KMS-11 (cell line): ENCODE measurements at regions not wholly inside any gene's neighbourhood (a gene's known extent, or its start where the extent isn't known, plus 50 kb on each side); places are given as distances from the start of the nearest gene placed in this dataset.

Source experiments
- H2AFZ ChIP-seq: fragments of 200-600 bp; sonication (generic); 2 replicates; pipeline ENCODE4 v1.6.1; 2016; ENCODE audit warnings: antibody characterized with exemption, mixed run types, low read depth
- H3K27ac ChIP-seq: fragments of 200-600 bp; sonication (generic); 2 replicates; pipeline ENCODE4 v1.6.1; 2016; ENCODE audit warnings: mild to moderate bottlenecking, mixed run types
- H3K27me3 ChIP-seq: fragments of 200-600 bp; sonication (generic); 2 replicates; pipeline ENCODE4 v1.6.1; 2017; ENCODE audit warnings: mild to moderate bottlenecking, low read depth, mixed run types, moderate library complexity; ENCODE audit not compliant: insufficient read depth
- H3K36me3 ChIP-seq: fragments of 200-600 bp; sonication (generic); 2 replicates; pipeline ENCODE4 v1.6.1; 2017; ENCODE audit warnings: mild to moderate bottlenecking, mixed run types; ENCODE audit not compliant: insufficient read depth
- H3K4me1 ChIP-seq: fragments of 200-600 bp; sonication (generic); 2 replicates; pipeline ENCODE4 v1.6.1; 2016; ENCODE audit warnings: mild to moderate bottlenecking, low read depth, mixed run types; ENCODE audit not compliant: poor library complexity, severe bottlenecking
- H3K4me2 ChIP-seq: fragments of 200-600 bp; sonication (generic); 2 replicates; pipeline ENCODE4 v1.7.0; 2016; ENCODE audit warnings: mild to moderate bottlenecking, mixed run types
- H3K4me3 ChIP-seq: fragments of 200-600 bp; sonication (generic); IDR thresholded peaks from 2 replicates; pipeline ENCODE4 v1.6.1; 2017; ENCODE audit warnings: low read depth, low read length, mixed read lengths; ENCODE audit not compliant: insufficient read depth
- H3K79me2 ChIP-seq: fragments of 200-600 bp; sonication (generic); 2 replicates; pipeline ENCODE4 v1.6.1; 2016; ENCODE audit warnings: low read depth, mixed run types; ENCODE audit not compliant: insufficient read depth
- H3K9ac ChIP-seq: fragments of 200-600 bp; sonication (generic); 2 replicates; pipeline ENCODE4 v1.6.1; 2016; ENCODE audit warnings: mild to moderate bottlenecking, mixed run types
- H4K20me1 ChIP-seq: fragments of 200-600 bp; sonication (generic); 2 replicates; pipeline ENCODE4 v1.6.1; 2016; ENCODE audit warnings: mild to moderate bottlenecking, mixed run types; ENCODE audit not compliant: insufficient read depth
- TF ChIP-seq, protein P1 (sequence below): fragments of 200-600 bp; sonication (generic); conservative IDR thresholded peaks from 2 replicates; pipeline ENCODE4 v1.6.1; 2017; ENCODE audit warnings: low read depth, mild to moderate bottlenecking, antibody characterized with exemption, low read length, moderate library complexity, mixed read lengths

DNA sequence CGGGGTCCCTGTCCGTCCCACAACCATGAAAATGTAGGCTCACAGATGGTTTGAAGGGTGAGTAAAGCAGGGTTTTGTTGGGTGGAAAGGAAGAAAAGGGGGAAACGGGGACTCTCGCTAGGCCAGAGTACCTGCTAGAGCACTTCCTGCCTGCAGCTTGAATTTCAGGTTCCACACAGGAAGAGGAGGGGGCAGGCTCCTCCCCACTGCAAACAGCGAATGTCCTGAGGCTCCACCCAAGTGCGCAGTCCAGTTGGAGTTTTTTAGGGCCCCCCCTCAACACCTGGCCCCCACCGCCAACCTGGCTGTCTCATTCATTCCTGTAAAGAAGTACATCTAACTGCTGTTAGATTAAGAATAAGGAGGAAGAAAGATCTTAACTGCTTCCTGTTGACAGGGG lies 414.7 kb downstream of the SH2D4B start:
- Histone ChIP-seq H4K20me1 (no peaks in the 10 kb centered on the region), H3K79me2 (no peaks in the 10 kb centered on the region), H3K4me1 (no peaks in the 10 kb centered on the region), H3K36me3 (no peaks in the 10 kb centered on the region), H3K9ac (no peak overlapping the region), H3K27ac (no peak overlapping the region), H2AFZ (no peak overlapping the region), H3K4me2 (no peak overlapping the region), H3K4me3 (no peak overlapping the region), H3K27me3 (no peaks in the 10 kb centered on the region)
- TF ChIP-seq, protein P1, sequence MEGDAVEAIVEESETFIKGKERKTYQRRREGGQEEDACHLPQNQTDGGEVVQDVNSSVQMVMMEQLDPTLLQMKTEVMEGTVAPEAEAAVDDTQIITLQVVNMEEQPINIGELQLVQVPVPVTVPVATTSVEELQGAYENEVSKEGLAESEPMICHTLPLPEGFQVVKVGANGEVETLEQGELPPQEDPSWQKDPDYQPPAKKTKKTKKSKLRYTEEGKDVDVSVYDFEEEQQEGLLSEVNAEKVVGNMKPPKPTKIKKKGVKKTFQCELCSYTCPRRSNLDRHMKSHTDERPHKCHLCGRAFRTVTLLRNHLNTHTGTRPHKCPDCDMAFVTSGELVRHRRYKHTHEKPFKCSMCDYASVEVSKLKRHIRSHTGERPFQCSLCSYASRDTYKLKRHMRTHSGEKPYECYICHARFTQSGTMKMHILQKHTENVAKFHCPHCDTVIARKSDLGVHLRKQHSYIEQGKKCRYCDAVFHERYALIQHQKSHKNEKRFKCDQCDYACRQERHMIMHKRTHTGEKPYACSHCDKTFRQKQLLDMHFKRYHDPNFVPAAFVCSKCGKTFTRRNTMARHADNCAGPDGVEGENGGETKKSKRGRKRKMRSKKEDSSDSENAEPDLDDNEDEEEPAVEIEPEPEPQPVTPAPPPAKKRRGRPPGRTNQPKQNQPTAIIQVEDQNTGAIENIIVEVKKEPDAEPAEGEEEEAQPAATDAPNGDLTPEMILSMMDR, result no peak

DNA sequence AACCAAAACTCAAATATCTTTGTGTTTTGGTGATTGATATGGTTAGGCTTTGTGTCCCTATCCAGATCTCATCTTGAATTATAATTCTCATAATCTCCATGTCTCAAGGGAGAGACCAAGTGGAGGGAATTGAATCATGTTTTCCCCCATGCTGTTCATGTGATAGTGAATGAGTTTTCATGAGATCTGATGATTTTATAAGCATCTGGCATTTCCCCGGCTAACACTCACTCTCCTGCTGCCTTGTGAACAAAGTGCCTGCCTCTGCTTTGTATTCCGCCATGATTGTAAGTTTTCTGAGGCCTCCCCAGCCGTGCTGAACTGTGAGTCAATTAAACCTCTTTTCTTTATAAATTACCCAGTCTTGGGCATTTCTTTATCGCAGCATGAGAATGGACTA lies 419.5 kb downstream of the SH2D4B start:
- no peaks in the 10 kb centered on the region for H4K20me1 ChIP-seq

DNA sequence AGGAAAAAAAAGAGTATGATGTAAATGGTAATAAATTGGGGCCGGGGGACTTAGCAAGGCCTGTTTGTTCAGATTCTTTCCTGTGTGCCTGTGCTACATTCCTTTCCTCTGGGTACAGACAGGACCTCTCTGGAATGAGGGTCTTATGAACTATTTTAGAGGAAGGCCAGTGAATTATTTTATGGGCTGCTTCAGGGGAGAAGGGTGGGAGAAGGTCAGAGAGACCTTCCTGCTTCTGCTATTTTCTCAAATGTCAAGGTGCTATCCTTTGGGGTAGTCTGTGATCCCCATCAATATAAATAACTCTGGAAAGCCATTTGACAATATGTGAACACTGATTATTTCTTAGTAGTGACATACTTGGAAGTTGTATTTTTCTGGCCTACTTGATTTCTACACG lies 426.5 kb downstream of the SH2D4B start:
- H3K9ac ChIP-seq, result no peak overlapping the region
- H2AFZ ChIP-seq, result no peak overlapping the region
- H3K4me1 ChIP-seq, result no peaks in the 10 kb centered on the region

More for the DNA sequence above, 419.5 kb downstream of the SH2D4B start:
- Histone ChIP-seq H2AFZ (no peak overlapping the region), H3K4me1 (no peaks in the 10 kb centered on the region), H3K4me2 (no peak overlapping the region), H3K4me3 (no peak overlapping the region), H3K79me2 (no peaks in the 10 kb centered on the region), H3K27ac (no peak overlapping the region), H3K27me3 (no peaks in the 10 kb centered on the region), H3K9ac (no peak overlapping the region), H3K36me3 (no peaks in the 10 kb centered on the region)
- TF ChIP-seq, protein P1, result no peak

DNA sequence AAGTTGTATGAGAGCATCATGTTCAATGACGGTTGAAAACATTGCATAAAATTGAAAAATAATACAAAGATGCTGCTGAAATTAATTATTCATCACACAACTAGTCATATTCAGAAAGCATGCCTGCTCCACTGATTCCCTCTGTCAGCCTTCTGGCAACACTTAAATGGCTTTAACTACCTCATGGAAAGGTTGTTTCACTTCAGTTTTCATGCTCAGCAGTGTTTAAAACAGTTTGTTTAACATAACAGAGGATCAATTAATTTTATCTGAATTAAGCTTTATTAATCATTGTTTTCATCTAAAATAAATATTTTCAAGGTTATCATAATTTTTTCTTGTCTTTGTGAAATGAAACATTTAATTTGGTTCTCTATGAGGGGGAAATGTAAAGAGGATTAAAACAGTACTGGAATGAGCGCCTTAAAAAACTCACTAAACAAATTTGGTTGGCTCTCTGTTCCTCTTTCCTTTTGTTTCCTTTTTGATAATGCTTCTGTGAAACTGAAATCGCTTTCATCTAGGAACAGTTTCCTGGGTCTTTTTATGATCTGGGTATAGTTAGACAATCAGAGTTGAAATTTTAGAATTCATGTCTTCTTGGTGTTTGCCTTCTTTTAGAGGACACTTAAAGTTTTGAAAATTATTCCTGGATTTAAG lies 427.4 kb downstream of the SH2D4B start:
- H3K4me2 ChIP-seq, result no peak overlapping the region
- no peaks in the 10 kb centered on the region for H4K20me1 ChIP-seq
- H3K79me2 ChIP-seq, result no peaks in the 10 kb centered on the region
- no peak overlapping the region for H3K9ac ChIP-seq
- TF ChIP-seq, protein P1, result no peak
- H3K27ac ChIP-seq, result no peak overlapping the region
- H3K4me3 ChIP-seq, result no peak overlapping the region
- H3K4me1 ChIP-seq, result no peaks in the 10 kb centered on the region
- H3K36me3 ChIP-seq, result no peaks in the 10 kb centered on the region
- H2AFZ ChIP-seq, result no peak overlapping the region
- no peaks in the 10 kb centered on the region for H3K27me3 ChIP-seq

More for the DNA sequence above, 426.5 kb downstream of the SH2D4B start:
- Histone ChIP-seq H3K36me3 (no peaks in the 10 kb centered on the region), H3K27ac (no peak overlapping the region), H4K20me1 (no peaks in the 10 kb centered on the region), H3K79me2 (no peaks in the 10 kb centered on the region), H3K4me3 (no peak overlapping the region), H3K4me2 (no peak overlapping the region), H3K27me3 (no peaks in the 10 kb centered on the region)
- TF ChIP-seq, protein P1, result no peak
